GM12875 (cell line): ENCODE measurements at regions not wholly inside any gene's neighbourhood (a gene's known extent, or its start where the extent isn't known, plus 50 kb on each side); places are given as distances from the start of the nearest gene placed in this dataset.

Experiments
- H3K4me3 ChIP-seq: one replicate; pipeline ENCODE4 v1.5.1; 2011; ENCODE audit warnings: low read depth, low read length, control low read depth
- CTCF ChIP-seq: IDR thresholded peaks from 2 replicates; pipeline ENCODE4 v1.5.1; 2011; ENCODE audit warnings: low read depth, mild to moderate bottlenecking, control low read depth, inconsistent platforms, low read length, moderate library complexity, borderline replicate concordance; ENCODE audit not compliant: insufficient read depth

GRCh38 chr1:98328855-98329254 lies 332.7 kb upstream of the SNX7 start:
- no peak overlapping the region for H3K4me3 ChIP-seq
- TF ChIP-seq CTCF, result no peak

GRCh38 chr1:98327220-98327861 lies 334.2 kb upstream of the SNX7 start:
- H3K4me3 ChIP-seq, result no peak overlapping the region
- TF ChIP-seq CTCF, result no peak

GRCh38 chr1:98325646-98326440 lies 335.7 kb upstream of the SNX7 start:
- no peak for TF ChIP-seq CTCF
- no peak overlapping the region for H3K4me3 ChIP-seq

- H3K4me3 ChIP-seq, result no peak overlapping the region
- no peak for TF ChIP-seq CTCF
These were observed 337.6 kb upstream of the SNX7 start for GRCh38 chr1:98323906-98324358.

DNA sequence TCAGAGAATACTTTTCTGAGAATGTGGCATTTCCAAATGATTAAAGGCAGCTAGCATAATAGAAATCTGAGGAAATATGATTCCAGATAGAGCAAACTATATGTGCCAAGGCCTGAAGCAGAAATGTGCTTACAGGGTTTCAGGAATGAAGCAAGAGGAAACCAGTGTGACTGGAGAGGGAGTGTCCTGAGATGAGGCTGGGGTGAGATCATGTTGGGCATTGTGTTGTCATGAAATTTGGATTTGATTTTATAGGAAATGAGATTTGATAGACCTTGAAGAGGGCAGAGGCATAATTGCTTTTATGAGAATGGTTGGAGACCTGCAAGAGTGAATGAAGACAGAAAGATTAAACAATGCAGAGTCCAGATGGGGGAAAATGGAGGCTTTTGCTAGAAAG lies 338.1 kb upstream of the SNX7 start:
- no peak for TF ChIP-seq CTCF
- H3K4me3 ChIP-seq, result no peak overlapping the region

GRCh38 chr1:98322966-98323365 lies 338.6 kb upstream of the SNX7 start:
- H3K4me3 ChIP-seq, result no peak overlapping the region
- no peak for TF ChIP-seq CTCF

DNA sequence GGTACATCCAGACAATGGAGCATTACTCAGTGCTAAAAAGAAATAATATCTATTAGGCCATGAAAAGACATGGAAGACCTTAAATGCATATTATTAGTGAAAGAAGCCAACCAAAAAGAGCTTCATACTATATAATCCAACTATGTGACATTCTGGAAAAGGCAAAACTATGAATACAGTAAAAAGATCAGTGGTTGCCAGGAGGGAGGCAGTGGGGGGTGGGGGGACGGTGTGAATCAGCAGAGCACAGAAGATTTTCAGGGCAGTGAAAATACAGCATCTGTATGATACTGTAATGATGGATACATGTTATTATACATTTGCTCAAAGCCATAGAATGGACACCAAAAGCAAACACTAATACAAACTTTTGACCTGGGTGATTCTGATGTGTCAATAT lies 339.4 kb upstream of the SNX7 start:
- no peak for TF ChIP-seq CTCF

More for the DNA sequence above, 339.4 kb upstream of the SNX7 start:
- no peak overlapping the region for H3K4me3 ChIP-seq
